SK-N-SH treated with all-trans-retinoic acid at 6 μM for 48 hours (cell line): ENCODE measurements at regions not wholly inside any gene's neighbourhood (a gene's known extent, or its start where the extent isn't known, plus 50 kb on each side); places are given as distances from the start of the nearest gene placed in this dataset.
"Not testable (repeated sequence)": the region's sequence is repeated elsewhere in the genome, so short reads cannot be mapped to it uniquely, and the experiment has no call there.

ENCODE experiments used
- ATAC-seq: fragments of 200-7000 bp; cut with Tn5 transposase; 3 replicates; pipeline ENCODE4 v1.9.1; 2020; ENCODE audit warnings: mild to moderate bottlenecking, moderate library complexity
- ARNTL ChIP-seq: fragments of 450-650 bp; formaldehyde crosslinking; IDR thresholded peaks from 2 replicates; pipeline ENCODE4 v1.5.0; 2020; ENCODE audit warnings: low read depth, mild to moderate bottlenecking, moderate library complexity, borderline replicate concordance
- BACH2 ChIP-seq: fragments of 250-450 bp; sonication (Bioruptor Pico); IDR thresholded peaks from 2 replicates; pipeline ENCODE4 v1.9.0; 2021; ENCODE audit warnings: mild to moderate bottlenecking, borderline replicate concordance
- CREB5 ChIP-seq: fragments of 250-450 bp; sonication (Bioruptor Pico); IDR thresholded peaks from 2 replicates; pipeline ENCODE4 v1.5.1; 2020; ENCODE audit warnings: low read depth, mild to moderate bottlenecking, moderate library complexity
- CSDC2 ChIP-seq: fragments of 250-450 bp; sonication (Bioruptor Pico); IDR thresholded peaks from 2 replicates; pipeline ENCODE4 v1.5.0; 2020; ENCODE audit warnings: mild to moderate bottlenecking, moderate library complexity
- CSRNP3 ChIP-seq: fragments of 250-450 bp; sonication (Bioruptor Pico); IDR thresholded peaks from 2 replicates; pipeline ENCODE4 v1.5.1; 2021; ENCODE audit warnings: mild to moderate bottlenecking, moderate library complexity
- ESRRG ChIP-seq: fragments of 250-450 bp; sonication (Bioruptor Pico); IDR thresholded peaks from 2 replicates; pipeline ENCODE4 v1.6.1; 2021; ENCODE audit warnings: mild to moderate bottlenecking
- GLIS3 ChIP-seq: fragments of 250-450 bp; sonication (Bioruptor Pico); IDR thresholded peaks from 2 replicates; pipeline ENCODE4 v1.5.0; 2020; ENCODE audit warnings: mild to moderate bottlenecking, moderate library complexity
- ISL1 ChIP-seq: fragments of 250-450 bp; sonication (Bioruptor Pico); IDR thresholded peaks from 2 replicates; pipeline ENCODE4 v2.1.2; 2022; ENCODE audit warnings: mild to moderate bottlenecking, moderate library complexity
- OSR1 ChIP-seq: fragments of 250-450 bp; sonication (Bioruptor Pico); IDR thresholded peaks from 2 replicates; pipeline ENCODE4 v1.8.0; 2022; ENCODE audit warnings: moderate library complexity, mild to moderate bottlenecking, inconsistent platforms
- PPARA ChIP-seq: fragments of 250-450 bp; sonication (Bioruptor Pico); IDR thresholded peaks from 2 replicates; pipeline ENCODE4 v1.5.0; 2020; ENCODE audit warnings: mild to moderate bottlenecking, borderline replicate concordance
- RARB ChIP-seq: fragments of 250-450 bp; sonication (Bioruptor Pico); IDR thresholded peaks from 2 replicates; pipeline ENCODE4 v1.8.0; 2021; ENCODE audit warnings: mild to moderate bottlenecking, moderate library complexity
- SNAI2 ChIP-seq: fragments of 250-450 bp; sonication (Bioruptor Pico); IDR thresholded peaks from 2 replicates; pipeline ENCODE4 v1.5.0; 2020; ENCODE audit warnings: mild to moderate bottlenecking, moderate library complexity
- TOX ChIP-seq: fragments of 250-450 bp; sonication (Bioruptor Pico); IDR thresholded peaks from 2 replicates; pipeline ENCODE4 v1.8.0; 2021; ENCODE audit warnings: mild to moderate bottlenecking, moderate library complexity, borderline replicate concordance
- TSHZ2 ChIP-seq: fragments of 250-450 bp; sonication (Bioruptor Pico); IDR thresholded peaks from 2 replicates; pipeline ENCODE4 v1.5.0; 2020; ENCODE audit warnings: mild to moderate bottlenecking, moderate library complexity
- ZC3H10 ChIP-seq: fragments of 250-450 bp; sonication (Bioruptor Pico); IDR thresholded peaks from 2 replicates; pipeline ENCODE4 v1.5.1; 2021; ENCODE audit warnings: mild to moderate bottlenecking, moderate library complexity
- ZFP3 ChIP-seq: fragments of 250-450 bp; sonication (Bioruptor Pico); IDR thresholded peaks from 2 replicates; pipeline ENCODE4 v1.5.0; 2020; ENCODE audit warnings: mild to moderate bottlenecking, moderate library complexity
- ZFP30 ChIP-seq: fragments of 450-650 bp; formaldehyde crosslinking; IDR thresholded peaks from 2 replicates; pipeline ENCODE4 v1.5.0; 2022; ENCODE audit warnings: mild to moderate bottlenecking, moderate library complexity
- ZNF565 ChIP-seq: fragments of 450-650 bp; formaldehyde crosslinking; conservative IDR thresholded peaks from 2 replicates; pipeline ENCODE4 v1.5.0; 2020; ENCODE audit warnings: low read depth, mild to moderate bottlenecking, moderate library complexity
- ZNF70 ChIP-seq: fragments of 450-650 bp; formaldehyde crosslinking; IDR thresholded peaks from 2 replicates; pipeline ENCODE4 v1.5.0; 2020; ENCODE audit warnings: mild to moderate bottlenecking, moderate library complexity
- ZNF8 ChIP-seq: fragments of 450-650 bp; formaldehyde crosslinking; IDR thresholded peaks from 2 replicates; pipeline ENCODE4 v1.5.0; 2020; ENCODE audit warnings: mild to moderate bottlenecking, moderate library complexity
- TF ChIP-seq, protein P1 (sequence below): fragments of 250-450 bp; sonication (Bioruptor Pico); IDR thresholded peaks from 2 replicates; pipeline ENCODE4 v1.8.0; 2021; ENCODE audit warnings: low read depth, mild to moderate bottlenecking, moderate library complexity, borderline replicate concordance

- ATAC-seq, result no peak
- TF ChIP-seq TOX (no peak), ARNTL (no peak), GLIS3 (CRISPR knock-in tag) (no peak), RARB (CRISPR knock-in tag) (no peak), CSDC2 (CRISPR knock-in tag) (no peak), TSHZ2 (CRISPR knock-in tag) (no peak), PPARA (no peak), CREB5 (CRISPR knock-in tag) (no peak), ZNF565 (CRISPR knock-in tag) (no peak), ZFP3 (no peak), CSRNP3 (no peak), ESRRG (no peak), ZC3H10 (CRISPR knock-in tag) (no peak), ZFP30 (CRISPR knock-in tag) (no peak), ZNF8 (no peak), ZNF70 (no peak), BACH2 (CRISPR knock-in tag) (no peak), SNAI2 (no peak), OSR1 (CRISPR knock-in tag) (no peak)
- TF ChIP-seq, protein P1, sequence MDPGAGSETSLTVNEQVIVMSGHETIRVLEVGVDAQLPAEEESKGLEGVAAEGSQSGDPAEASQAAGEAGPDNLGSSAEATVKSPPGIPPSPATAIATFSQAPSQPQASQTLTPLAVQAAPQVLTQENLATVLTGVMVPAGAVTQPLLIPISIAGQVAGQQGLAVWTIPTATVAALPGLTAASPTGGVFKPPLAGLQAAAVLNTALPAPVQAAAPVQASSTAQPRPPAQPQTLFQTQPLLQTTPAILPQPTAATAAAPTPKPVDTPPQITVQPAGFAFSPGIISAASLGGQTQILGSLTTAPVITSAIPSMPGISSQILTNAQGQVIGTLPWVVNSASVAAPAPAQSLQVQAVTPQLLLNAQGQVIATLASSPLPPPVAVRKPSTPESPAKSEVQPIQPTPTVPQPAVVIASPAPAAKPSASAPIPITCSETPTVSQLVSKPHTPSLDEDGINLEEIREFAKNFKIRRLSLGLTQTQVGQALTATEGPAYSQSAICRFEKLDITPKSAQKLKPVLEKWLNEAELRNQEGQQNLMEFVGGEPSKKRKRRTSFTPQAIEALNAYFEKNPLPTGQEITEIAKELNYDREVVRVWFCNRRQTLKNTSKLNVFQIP, result no peak
These were observed 510.4 kb downstream of the CCDC171 start for GRCh38 chr9:16063241-16063591.

GRCh38 chr9:16064771-16065170 lies 511.9 kb downstream of the CCDC171 start:
- TF ChIP-seq CSDC2 (CRISPR knock-in tag), result no peak
- TF ChIP-seq TOX, result no peak
- no peak for TF ChIP-seq ZFP30 (CRISPR knock-in tag)
- peak; percentile 91 for TF ChIP-seq ISL1 (CRISPR knock-in tag)
- TF ChIP-seq OSR1 (CRISPR knock-in tag), result no peak
- TF ChIP-seq CSRNP3, result no peak
- no peak for ATAC-seq

DNA sequence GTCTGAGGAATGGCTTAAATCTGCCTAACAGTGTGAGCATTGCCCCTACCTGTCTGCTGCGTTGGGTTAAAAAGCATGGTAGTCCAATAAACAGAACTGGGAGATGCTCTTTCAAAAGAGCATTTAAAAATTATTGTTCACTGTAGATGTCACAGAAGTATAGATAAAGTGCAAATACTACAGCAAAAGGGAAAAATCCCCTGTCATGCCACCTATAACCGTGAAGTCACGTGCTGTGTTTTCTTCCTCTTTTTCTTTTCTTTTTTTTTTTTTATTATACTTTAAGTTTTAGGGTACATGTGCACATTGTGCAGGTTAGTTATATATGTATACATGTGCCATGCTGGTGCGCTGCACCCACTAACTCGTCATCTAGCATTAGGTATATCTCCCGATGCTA lies 513.4 kb downstream of the CCDC171 start:
- ATAC-seq, result not testable (repeated sequence)

- ATAC-seq, result no peak
- TF ChIP-seq BACH2 (CRISPR knock-in tag) (no peak), PPARA (no peak), ZFP30 (CRISPR knock-in tag) (no peak), GLIS3 (CRISPR knock-in tag) (no peak), ZNF8 (no peak), ESRRG (no peak), ISL1 (CRISPR knock-in tag) (no peak), OSR1 (CRISPR knock-in tag) (no peak), CSRNP3 (no peak), ZFP3 (no peak), CSDC2 (CRISPR knock-in tag) (no peak), ZNF565 (CRISPR knock-in tag) (no peak)
- TF ChIP-seq, protein P1, result no peak
These were observed 515.6 kb downstream of the CCDC171 start for GRCh38 chr9:16068476-16068875.
